ENCODE measurements at regions not wholly inside any gene's neighbourhood (a gene's known extent, or its start where the extent isn't known, plus 50 kb on each side); places are given as distances from the start of the nearest gene placed in this dataset.

GRCh38 chr5:2588850-2589501, 162.5 kb downstream of the IRX2 start:
- no peaks in the 10 kb centered on the region for H3K27me3 ChIP-seq (ENCODE audit: insufficient read depth)

More at GRCh38 chr5:2588850-2589501, 162.5 kb downstream of the IRX2 start:
- DNase-seq (ENCODE audit: low spot score) (no peak), ATAC-seq (no peak)
- no peak overlapping the region for H3K27ac Mint-ChIP-seq
- H3K9me3 Mint-ChIP-seq, result 0 out of 3 replicates have a peak, but pooled peaks cover 8% of the 10 kb centered on the region
- Histone ChIP-seq H3K4me1 (ENCODE audit: insufficient read depth) (no peaks in the 10 kb centered on the region), H3K79me2 (replicated peaks; ENCODE audit: insufficient read depth) (no peaks in the 10 kb centered on the region), H3K9me2 (ENCODE audit: insufficient read depth) (no peaks in the 10 kb centered on the region), H3K4me2 (no peak overlapping the region), H3K4me3 (no peak overlapping the region), H4K20me1 (replicated peaks; ENCODE audit: insufficient read depth) (no peaks in the 10 kb centered on the region), H3F3A (replicated peaks; ENCODE audit: low read depth) (no peaks in the 10 kb centered on the region), H3K36me3 (ENCODE audit: insufficient read depth) (peaks cover 3% of the 10 kb centered on the region; the same call in 1 of the 2 replicates), H3K27ac (ENCODE audit: low read depth) (no peak overlapping the region), H2AFZ (no peak overlapping the region)
- no peak overlapping the region for H3K4me3 Mint-ChIP-seq
- TF ChIP-seq EZH2phosphoT487 (IDR thresholded peaks at IDR 0.05; ENCODE audit: unreplicated experiment) (no peak), JUNB (IDR thresholded peaks at IDR 0.05; ENCODE audit: unreplicated experiment) (no peak), EZH2 (IDR thresholded peaks at IDR 0.05; ENCODE audit: low read depth, unreplicated experiment) (no peak), ZNF331 (CRISPR knock-in tag; IDR thresholded peaks at IDR 0.05; ENCODE audit: low read depth) (no peak), REST (IDR thresholded peaks at IDR 0.05; ENCODE audit: unreplicated experiment) (no peak), ZNF114 (CRISPR knock-in tag; IDR thresholded peaks at IDR 0.05) (no peak), POLR2AphosphoS5 (IDR thresholded peaks at IDR 0.05; ENCODE audit: low read depth) (no peak), NANOG (IDR thresholded peaks at IDR 0.05; ENCODE audit: borderline replicate concordance) (no peak)
- TF ChIP-seq, protein P1, sequence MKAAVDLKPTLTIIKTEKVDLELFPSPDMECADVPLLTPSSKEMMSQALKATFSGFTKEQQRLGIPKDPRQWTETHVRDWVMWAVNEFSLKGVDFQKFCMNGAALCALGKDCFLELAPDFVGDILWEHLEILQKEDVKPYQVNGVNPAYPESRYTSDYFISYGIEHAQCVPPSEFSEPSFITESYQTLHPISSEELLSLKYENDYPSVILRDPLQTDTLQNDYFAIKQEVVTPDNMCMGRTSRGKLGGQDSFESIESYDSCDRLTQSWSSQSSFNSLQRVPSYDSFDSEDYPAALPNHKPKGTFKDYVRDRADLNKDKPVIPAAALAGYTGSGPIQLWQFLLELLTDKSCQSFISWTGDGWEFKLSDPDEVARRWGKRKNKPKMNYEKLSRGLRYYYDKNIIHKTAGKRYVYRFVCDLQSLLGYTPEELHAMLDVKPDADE (IDR thresholded peaks at IDR 0.05), result no peak
- TF ChIP-seq, protein P2, sequence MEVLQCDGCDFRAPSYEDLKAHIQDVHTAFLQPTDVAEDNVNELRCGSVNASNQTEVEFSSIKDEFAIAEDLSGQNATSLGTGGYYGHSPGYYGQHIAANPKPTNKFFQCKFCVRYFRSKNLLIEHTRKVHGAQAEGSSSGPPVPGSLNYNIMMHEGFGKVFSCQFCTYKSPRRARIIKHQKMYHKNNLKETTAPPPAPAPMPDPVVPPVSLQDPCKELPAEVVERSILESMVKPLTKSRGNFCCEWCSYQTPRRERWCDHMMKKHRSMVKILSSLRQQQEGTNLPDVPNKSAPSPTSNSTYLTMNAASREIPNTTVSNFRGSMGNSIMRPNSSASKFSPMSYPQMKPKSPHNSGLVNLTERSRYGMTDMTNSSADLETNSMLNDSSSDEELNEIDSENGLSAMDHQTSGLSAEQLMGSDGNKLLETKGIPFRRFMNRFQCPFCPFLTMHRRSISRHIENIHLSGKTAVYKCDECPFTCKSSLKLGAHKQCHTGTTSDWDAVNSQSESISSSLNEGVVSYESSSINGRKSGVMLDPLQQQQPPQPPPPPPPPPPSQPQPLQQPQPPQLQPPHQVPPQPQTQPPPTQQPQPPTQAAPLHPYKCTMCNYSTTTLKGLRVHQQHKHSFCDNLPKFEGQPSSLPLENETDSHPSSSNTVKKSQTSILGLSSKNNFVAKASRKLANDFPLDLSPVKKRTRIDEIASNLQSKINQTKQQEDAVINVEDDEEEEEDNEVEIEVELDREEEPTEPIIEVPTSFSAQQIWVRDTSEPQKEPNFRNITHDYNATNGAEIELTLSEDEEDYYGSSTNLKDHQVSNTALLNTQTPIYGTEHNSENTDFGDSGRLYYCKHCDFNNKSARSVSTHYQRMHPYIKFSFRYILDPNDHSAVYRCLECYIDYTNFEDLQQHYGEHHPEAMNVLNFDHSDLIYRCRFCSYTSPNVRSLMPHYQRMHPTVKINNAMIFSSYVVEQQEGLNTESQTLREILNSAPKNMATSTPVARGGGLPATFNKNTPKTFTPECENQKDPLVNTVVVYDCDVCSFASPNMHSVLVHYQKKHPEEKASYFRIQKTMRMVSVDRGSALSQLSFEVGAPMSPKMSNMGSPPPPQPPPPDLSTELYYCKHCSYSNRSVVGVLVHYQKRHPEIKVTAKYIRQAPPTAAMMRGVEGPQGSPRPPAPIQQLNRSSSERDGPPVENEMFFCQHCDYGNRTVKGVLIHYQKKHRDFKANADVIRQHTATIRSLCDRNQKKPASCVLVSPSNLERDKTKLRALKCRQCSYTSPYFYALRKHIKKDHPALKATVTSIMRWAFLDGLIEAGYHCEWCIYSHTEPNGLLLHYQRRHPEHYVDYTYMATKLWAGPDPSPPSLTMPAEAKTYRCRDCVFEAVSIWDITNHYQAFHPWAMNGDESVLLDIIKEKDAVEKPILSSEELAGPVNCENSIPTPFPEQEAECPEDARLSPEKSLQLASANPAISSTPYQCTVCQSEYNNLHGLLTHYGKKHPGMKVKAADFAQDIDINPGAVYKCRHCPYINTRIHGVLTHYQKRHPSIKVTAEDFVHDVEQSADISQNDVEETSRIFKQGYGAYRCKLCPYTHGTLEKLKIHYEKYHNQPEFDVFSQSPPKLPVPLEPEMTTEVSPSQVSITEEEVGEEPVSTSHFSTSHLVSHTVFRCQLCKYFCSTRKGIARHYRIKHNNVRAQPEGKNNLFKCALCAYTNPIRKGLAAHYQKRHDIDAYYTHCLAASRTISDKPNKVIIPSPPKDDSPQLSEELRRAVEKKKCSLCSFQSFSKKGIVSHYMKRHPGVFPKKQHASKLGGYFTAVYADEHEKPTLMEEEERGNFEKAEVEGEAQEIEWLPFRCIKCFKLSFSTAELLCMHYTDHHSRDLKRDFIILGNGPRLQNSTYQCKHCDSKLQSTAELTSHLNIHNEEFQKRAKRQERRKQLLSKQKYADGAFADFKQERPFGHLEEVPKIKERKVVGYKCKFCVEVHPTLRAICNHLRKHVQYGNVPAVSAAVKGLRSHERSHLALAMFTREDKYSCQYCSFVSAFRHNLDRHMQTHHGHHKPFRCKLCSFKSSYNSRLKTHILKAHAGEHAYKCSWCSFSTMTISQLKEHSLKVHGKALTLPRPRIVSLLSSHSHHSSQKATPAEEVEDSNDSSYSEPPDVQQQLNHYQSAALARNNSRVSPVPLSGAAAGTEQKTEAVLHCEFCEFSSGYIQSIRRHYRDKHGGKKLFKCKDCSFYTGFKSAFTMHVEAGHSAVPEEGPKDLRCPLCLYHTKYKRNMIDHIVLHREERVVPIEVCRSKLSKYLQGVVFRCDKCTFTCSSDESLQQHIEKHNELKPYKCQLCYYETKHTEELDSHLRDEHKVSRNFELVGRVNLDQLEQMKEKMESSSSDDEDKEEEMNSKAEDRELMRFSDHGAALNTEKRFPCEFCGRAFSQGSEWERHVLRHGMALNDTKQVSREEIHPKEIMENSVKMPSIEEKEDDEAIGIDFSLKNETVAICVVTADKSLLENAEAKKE (CRISPR knock-in tag; IDR thresholded peaks at IDR 0.05), result no peak
- TF ChIP-seq, protein P3, sequence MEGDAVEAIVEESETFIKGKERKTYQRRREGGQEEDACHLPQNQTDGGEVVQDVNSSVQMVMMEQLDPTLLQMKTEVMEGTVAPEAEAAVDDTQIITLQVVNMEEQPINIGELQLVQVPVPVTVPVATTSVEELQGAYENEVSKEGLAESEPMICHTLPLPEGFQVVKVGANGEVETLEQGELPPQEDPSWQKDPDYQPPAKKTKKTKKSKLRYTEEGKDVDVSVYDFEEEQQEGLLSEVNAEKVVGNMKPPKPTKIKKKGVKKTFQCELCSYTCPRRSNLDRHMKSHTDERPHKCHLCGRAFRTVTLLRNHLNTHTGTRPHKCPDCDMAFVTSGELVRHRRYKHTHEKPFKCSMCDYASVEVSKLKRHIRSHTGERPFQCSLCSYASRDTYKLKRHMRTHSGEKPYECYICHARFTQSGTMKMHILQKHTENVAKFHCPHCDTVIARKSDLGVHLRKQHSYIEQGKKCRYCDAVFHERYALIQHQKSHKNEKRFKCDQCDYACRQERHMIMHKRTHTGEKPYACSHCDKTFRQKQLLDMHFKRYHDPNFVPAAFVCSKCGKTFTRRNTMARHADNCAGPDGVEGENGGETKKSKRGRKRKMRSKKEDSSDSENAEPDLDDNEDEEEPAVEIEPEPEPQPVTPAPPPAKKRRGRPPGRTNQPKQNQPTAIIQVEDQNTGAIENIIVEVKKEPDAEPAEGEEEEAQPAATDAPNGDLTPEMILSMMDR (conservative IDR thresholded peaks at IDR 0.05; ENCODE audit: low read depth in 2 of 2), result no peak
- H3K4me1 Mint-ChIP-seq, result no peaks in the 10 kb centered on the region
- H3K27me3 Mint-ChIP-seq (ENCODE audit: insufficient read depth, low read depth, poor library complexity), result peaks cover 3% of the 10 kb centered on the region
- no peaks in the 10 kb centered on the region for H3K36me3 Mint-ChIP-seq (ENCODE audit: low read depth)

Measured in GM23338 (cell line).